ENCODE measurements at regions not wholly inside any gene's neighbourhood (a gene's known extent, or its start where the extent isn't known, plus 50 kb on each side); places are given as distances from the start of the nearest gene placed in this dataset.
"Not testable (repeated sequence)": the region's sequence is repeated elsewhere in the genome, so short reads cannot be mapped to it uniquely, and the experiment has no call there.

GRCh38 chr17:20800146-20800545 is 220.6 kb downstream of the CDRT15L2 start:
- Mint-ChIP-seq H3K4me1 (no peaks in the 10 kb centered on the region), H3K4me3 (no peak overlapping the region), H3K27ac (no peak overlapping the region), H3K27me3 (ENCODE audit: low read depth) (no peaks in the 10 kb centered on the region), H3K9me3 (no peaks in the 10 kb centered on the region), H3K36me3 (no peaks in the 10 kb centered on the region)
- ChIA-PET CTCF (no interaction called here), POLR2A (no interaction called here)
- DNase-seq (ENCODE audit: low spot score) (no peak), ATAC-seq (no peak)
- TF ChIP-seq CBFB (CRISPR knock-in tag; IDR thresholded peaks at IDR 0.05; ENCODE audit: low read depth) (no peak), CREM (CRISPR knock-in tag; IDR thresholded peaks at IDR 0.05) (no peak), HMGXB4 (CRISPR knock-in tag; IDR thresholded peaks at IDR 0.05) (no peak), NR1H2 (CRISPR knock-in tag; IDR thresholded peaks at IDR 0.05) (no peak), EMX1 (CRISPR knock-in tag; IDR thresholded peaks at IDR 0.05) (no peak), ZNF219 (CRISPR knock-in tag; IDR thresholded peaks at IDR 0.05; ENCODE audit: borderline replicate concordance) (no peak), MXD4 (CRISPR knock-in tag; IDR thresholded peaks at IDR 0.05; ENCODE audit: borderline replicate concordance) (no peak)

GRCh38 chr17:20805751-20806150 is 226.2 kb downstream of the CDRT15L2 start:
- no peaks in the 10 kb centered on the region for H3K4me1 Mint-ChIP-seq
- CTCF ChIA-PET: interaction anchor here (0.6 kb wide), 1 partner anchor 194 kb away, joined by 5 read pairs; no protein-coding TSS in a partner anchor
- H3K27ac Mint-ChIP-seq: no peak overlapping the region
- H3K9me3 Mint-ChIP-seq: peaks cover 7% of the 10 kb centered on the region
- H3K4me3 Mint-ChIP-seq: no peak overlapping the region
- H3K27me3 Mint-ChIP-seq (ENCODE audit: low read depth): no peaks in the 10 kb centered on the region
- POLR2A ChIA-PET: no interaction called here
- TF ChIP-seq RORB (CRISPR knock-in tag; IDR thresholded peaks at IDR 0.05): no peak
- TF ChIP-seq EMX1 (CRISPR knock-in tag; IDR thresholded peaks at IDR 0.05): no peak
- no peak for TF ChIP-seq FOXP4 (CRISPR knock-in tag; IDR thresholded peaks at IDR 0.05)
- no peak for TF ChIP-seq MXD4 (CRISPR knock-in tag; IDR thresholded peaks at IDR 0.05; ENCODE audit: borderline replicate concordance)
- no peak for TF ChIP-seq NR2C2 (CRISPR knock-in tag; IDR thresholded peaks at IDR 0.05)
- TF ChIP-seq ZNF281 (CRISPR knock-in tag; IDR thresholded peaks at IDR 0.05): no peak
- TF ChIP-seq JUN (CRISPR knock-in tag; IDR thresholded peaks at IDR 0.05): no peak
- no peak for TF ChIP-seq CBFB (CRISPR knock-in tag; IDR thresholded peaks at IDR 0.05; ENCODE audit: low read depth)
- no peak for TF ChIP-seq MYBL2 (CRISPR knock-in tag; IDR thresholded peaks at IDR 0.05)
- TF ChIP-seq ZNF396 (CRISPR knock-in tag; IDR thresholded peaks at IDR 0.05; ENCODE audit: borderline replicate concordance): no peak
- TF ChIP-seq USF2 (CRISPR knock-in tag; IDR thresholded peaks at IDR 0.05): no peak
- no peak for TF ChIP-seq ZNF219 (CRISPR knock-in tag; IDR thresholded peaks at IDR 0.05; ENCODE audit: borderline replicate concordance)
- no peak for TF ChIP-seq ZNF423 (CRISPR knock-in tag; IDR thresholded peaks at IDR 0.05)
- TF ChIP-seq E2F5 (CRISPR knock-in tag; IDR thresholded peaks at IDR 0.05): no peak
- no peak for TF ChIP-seq ETV6 (CRISPR knock-in tag; IDR thresholded peaks at IDR 0.05)
- no peak for TF ChIP-seq IRF1 (CRISPR knock-in tag; IDR thresholded peaks at IDR 0.05)
- no peaks in the 10 kb centered on the region for H3K36me3 Mint-ChIP-seq
- ATAC-seq (no peak), DNase-seq (ENCODE audit: low spot score) (no peak)

- H3K9me3 Mint-ChIP-seq; POLR2A ChIA-PET; H3K27me3 Mint-ChIP-seq (ENCODE audit: low read depth); H3K4me1 Mint-ChIP-seq; DNase-seq (ENCODE audit: low spot score); H3K4me3 Mint-ChIP-seq; H3K36me3 Mint-ChIP-seq; ATAC-seq; CTCF ChIA-PET; H3K27ac Mint-ChIP-seq: not testable (repeated sequence)
Observed at GRCh38 chr17:20807566-20807965, 228.0 kb downstream of the CDRT15L2 start.

GRCh38 chr17:20815410-20815809 is 227.4 kb downstream of the USP22 start:
- H3K36me3 Mint-ChIP-seq; CTCF ChIA-PET; H3K27ac Mint-ChIP-seq; DNase-seq (ENCODE audit: low spot score); H3K4me1 Mint-ChIP-seq; POLR2A ChIA-PET; H3K9me3 Mint-ChIP-seq; ATAC-seq; H3K4me3 Mint-ChIP-seq; H3K27me3 Mint-ChIP-seq (ENCODE audit: low read depth): not testable (repeated sequence)
